OCI-LY1 (cell line): ENCODE measurements at regions not wholly inside any gene's neighbourhood (a gene's known extent, or its start where the extent isn't known, plus 50 kb on each side); places are given as distances from the start of the nearest gene placed in this dataset.

Experiments used
- H2AFZ ChIP-seq: fragments of 200-600 bp; sonication (generic), shearing (Covaris generic); 2 replicates; pipeline ENCODE4 v1.6.0; 2014; ENCODE audit warnings: antibody characterized with exemption, mild to moderate bottlenecking, low read length
- H3F3A ChIP-seq: fragments of 200-600 bp; sonication (generic), shearing (Covaris generic); 2 replicates; pipeline ENCODE4 v1.6.0; 2014; ENCODE audit warnings: mild to moderate bottlenecking, antibody characterized with exemption, low read length, moderate library complexity; ENCODE audit not compliant: insufficient read depth
- H3K27ac ChIP-seq: fragments of 200-600 bp; sonication (generic); 2 replicates; pipeline ENCODE4 v1.5.1; 2014; ENCODE audit warnings: low read length, mixed run types, mild to moderate bottlenecking, low read depth; ENCODE audit not compliant: poor library complexity, severe bottlenecking
- H3K27me3 ChIP-seq: fragments of 200-600 bp; sonication (generic); 2 replicates; pipeline ENCODE4 v1.6.0; 2014; ENCODE audit warnings: antibody characterized with exemption, mild to moderate bottlenecking, low read length, moderate library complexity; ENCODE audit not compliant: insufficient read depth
- H3K36me3 ChIP-seq: fragments of 200-600 bp; sonication (generic); 2 replicates; pipeline ENCODE4 v1.6.1; 2014; ENCODE audit warnings: mild to moderate bottlenecking, antibody characterized with exemption, low read length, moderate library complexity, mixed read lengths; ENCODE audit not compliant: insufficient read depth
- H3K4me1 ChIP-seq: fragments of 200-600 bp; sonication (generic); 2 replicates; pipeline ENCODE4 v1.5.1; 2014; ENCODE audit warnings: mild to moderate bottlenecking, low read length, moderate library complexity; ENCODE audit not compliant: insufficient read depth, severe bottlenecking
- H3K4me2 ChIP-seq: fragments of 200-600 bp; sonication (generic), shearing (Covaris generic); 2 replicates; pipeline ENCODE4 v1.6.1; 2014; ENCODE audit warnings: low read length
- H3K4me3 ChIP-seq: fragments of 200-600 bp; sonication (generic); 2 replicates; pipeline ENCODE4 v1.5.1; 2014; ENCODE audit warnings: low read length, low read depth, mild to moderate bottlenecking, mixed read lengths; ENCODE audit not compliant: poor library complexity, severe bottlenecking
- H3K79me2 ChIP-seq: fragments of 200-600 bp; shearing (Covaris generic); 2 replicates; pipeline ENCODE4 v1.6.1; 2016; ENCODE audit warnings: mixed run types, low read length, mixed read lengths; ENCODE audit not compliant: insufficient read depth
- H3K9ac ChIP-seq: fragments of 200-600 bp; sonication (generic), shearing (Covaris generic); 2 replicates; pipeline ENCODE4 v1.6.1; 2014; ENCODE audit warnings: mild to moderate bottlenecking, low read length, mixed read lengths
- H3K9me2 ChIP-seq: fragments of 200-600 bp; sonication (generic), shearing (Covaris generic); 2 replicates; pipeline ENCODE4 v1.6.1; 2014; ENCODE audit warnings: low read depth, mild to moderate bottlenecking, low read length, mixed read lengths
- H3K9me3 ChIP-seq: fragments of 200-600 bp; shearing (Covaris generic); 2 replicates; pipeline ENCODE4 v1.6.1; 2014; ENCODE audit warnings: low read length, mixed read lengths
- H4K20me1 ChIP-seq: fragments of 200-600 bp; sonication (generic), shearing (Covaris generic); 2 replicates; pipeline ENCODE4 v1.6.0; 2016; ENCODE audit warnings: mild to moderate bottlenecking, low read length; ENCODE audit not compliant: insufficient read depth
- EZH2 ChIP-seq: fragments of 200-600 bp; sonication (generic), shearing (Covaris generic); IDR thresholded peaks from 2 replicates; pipeline ENCODE4 v1.8.0; 2017; ENCODE audit warnings: borderline replicate concordance, mixed run types, mild to moderate bottlenecking, antibody characterized with exemption, low read length, moderate library complexity, mixed read lengths
- TF ChIP-seq, protein P1 (sequence below): fragments of 200-600 bp; sonication (generic), shearing (Covaris generic); IDR thresholded peaks from 2 replicates; pipeline ENCODE4 v1.5.1; 2017; ENCODE audit warnings: mild to moderate bottlenecking, antibody characterized with exemption, low read length, moderate library complexity, mixed read lengths

DNA sequence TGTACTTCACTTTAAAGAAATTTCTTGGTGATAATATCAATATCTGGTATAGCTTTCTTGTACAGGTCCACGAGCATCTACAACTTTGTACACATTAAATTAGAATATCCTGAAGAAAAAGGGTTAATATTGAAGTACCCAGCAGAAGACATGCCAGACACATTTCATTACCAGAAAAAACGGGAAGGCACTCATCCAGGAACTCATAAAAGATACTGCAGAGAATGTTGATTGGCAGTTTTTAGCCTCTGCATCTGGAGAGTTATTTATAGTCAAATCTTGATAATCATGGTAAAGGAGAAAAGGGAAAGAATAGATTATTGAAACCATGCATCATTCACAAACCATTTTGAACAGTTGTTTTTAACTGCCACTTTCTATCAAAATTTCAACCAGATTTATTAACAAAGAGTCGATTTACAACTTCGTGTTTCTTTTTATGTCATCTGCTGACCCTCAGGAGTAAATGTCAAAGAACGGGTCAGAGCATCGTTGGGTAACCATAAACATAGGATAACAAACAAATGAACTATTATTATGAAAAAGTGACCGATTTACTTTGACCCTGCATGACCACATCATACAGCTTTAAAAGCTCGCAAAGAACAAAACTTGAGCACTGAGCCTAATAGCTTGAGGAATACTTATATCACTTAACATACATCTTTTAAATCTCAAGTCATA lies 229.2 kb upstream of the SGK1 start:
- Histone ChIP-seq H3K27me3 (no peaks in the 10 kb centered on the region), H3K79me2 (no peaks in the 10 kb centered on the region), H3K4me2 (no peak overlapping the region), H4K20me1 (no peaks in the 10 kb centered on the region), H3K9ac (no peak overlapping the region), H3K9me3 (no peaks in the 10 kb centered on the region), H3K4me3 (no peak overlapping the region), H3K9me2 (no peaks in the 10 kb centered on the region), H3K27ac (no peak overlapping the region), H3K36me3 (no peaks in the 10 kb centered on the region), H3F3A (no peaks in the 10 kb centered on the region), H3K4me1 (no peaks in the 10 kb centered on the region), H2AFZ (no peak overlapping the region)
- no peak for TF ChIP-seq EZH2
- TF ChIP-seq, protein P1, sequence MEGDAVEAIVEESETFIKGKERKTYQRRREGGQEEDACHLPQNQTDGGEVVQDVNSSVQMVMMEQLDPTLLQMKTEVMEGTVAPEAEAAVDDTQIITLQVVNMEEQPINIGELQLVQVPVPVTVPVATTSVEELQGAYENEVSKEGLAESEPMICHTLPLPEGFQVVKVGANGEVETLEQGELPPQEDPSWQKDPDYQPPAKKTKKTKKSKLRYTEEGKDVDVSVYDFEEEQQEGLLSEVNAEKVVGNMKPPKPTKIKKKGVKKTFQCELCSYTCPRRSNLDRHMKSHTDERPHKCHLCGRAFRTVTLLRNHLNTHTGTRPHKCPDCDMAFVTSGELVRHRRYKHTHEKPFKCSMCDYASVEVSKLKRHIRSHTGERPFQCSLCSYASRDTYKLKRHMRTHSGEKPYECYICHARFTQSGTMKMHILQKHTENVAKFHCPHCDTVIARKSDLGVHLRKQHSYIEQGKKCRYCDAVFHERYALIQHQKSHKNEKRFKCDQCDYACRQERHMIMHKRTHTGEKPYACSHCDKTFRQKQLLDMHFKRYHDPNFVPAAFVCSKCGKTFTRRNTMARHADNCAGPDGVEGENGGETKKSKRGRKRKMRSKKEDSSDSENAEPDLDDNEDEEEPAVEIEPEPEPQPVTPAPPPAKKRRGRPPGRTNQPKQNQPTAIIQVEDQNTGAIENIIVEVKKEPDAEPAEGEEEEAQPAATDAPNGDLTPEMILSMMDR, result no peak

DNA sequence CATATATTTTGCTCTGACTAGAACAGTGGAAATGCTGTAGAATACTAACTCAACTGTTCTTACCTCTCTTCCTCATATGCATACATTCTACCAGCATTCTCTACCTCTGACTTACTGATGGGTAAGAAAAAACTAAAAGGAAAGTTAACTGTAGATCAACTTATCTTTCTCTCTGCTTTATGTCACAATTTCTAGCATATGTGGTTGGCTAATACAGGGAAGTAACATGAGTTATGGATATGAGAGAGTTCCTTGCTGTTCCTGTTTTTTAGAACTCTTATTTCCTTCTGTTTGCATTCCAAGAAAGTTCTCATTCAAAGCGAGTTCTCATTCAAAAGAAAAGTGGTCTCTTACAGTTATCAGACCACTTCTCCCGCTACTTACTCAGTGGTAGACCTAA lies 226.8 kb upstream of the SGK1 start:
- H3K9me3 ChIP-seq, result no peaks in the 10 kb centered on the region

DNA sequence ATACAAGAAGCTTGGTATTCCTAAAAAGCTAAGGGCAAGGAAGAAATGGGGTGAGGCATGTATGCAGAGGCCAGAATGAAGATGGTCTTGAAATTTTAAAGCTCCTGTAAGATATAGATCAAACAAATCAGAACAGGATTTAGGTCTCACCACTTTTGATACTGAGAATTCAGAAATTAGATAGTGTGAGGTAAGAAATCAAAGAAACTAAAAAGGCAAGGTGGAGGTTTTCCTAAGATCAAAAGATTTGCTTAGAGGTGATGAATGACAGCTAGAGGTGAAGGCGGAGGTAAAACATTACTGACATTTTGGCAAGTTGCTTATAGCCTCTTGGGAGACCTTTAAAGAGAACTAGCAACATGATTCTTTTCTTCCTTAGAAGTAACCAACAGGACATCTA lies 225.2 kb upstream of the SGK1 start:
- Histone ChIP-seq H2AFZ (no peak overlapping the region), H3K27ac (no peak overlapping the region), H3K9me2 (no peaks in the 10 kb centered on the region), H3K4me1 (no peaks in the 10 kb centered on the region), H3F3A (no peaks in the 10 kb centered on the region), H3K9ac (no peak overlapping the region), H3K79me2 (no peaks in the 10 kb centered on the region), H3K27me3 (no peaks in the 10 kb centered on the region), H3K4me2 (no peak overlapping the region), H3K4me3 (no peak overlapping the region), H3K9me3 (no peaks in the 10 kb centered on the region), H4K20me1 (no peaks in the 10 kb centered on the region), H3K36me3 (no peaks in the 10 kb centered on the region)
- TF ChIP-seq EZH2, result no peak
- TF ChIP-seq, protein P1, result no peak

More for the DNA sequence above, 226.8 kb upstream of the SGK1 start:
- H3F3A ChIP-seq, result no peaks in the 10 kb centered on the region
- no peaks in the 10 kb centered on the region for H3K36me3 ChIP-seq
- no peaks in the 10 kb centered on the region for H4K20me1 ChIP-seq
- TF ChIP-seq, protein P1, result no peak
- no peak for TF ChIP-seq EZH2
- H3K27me3 ChIP-seq, result no peaks in the 10 kb centered on the region
- no peaks in the 10 kb centered on the region for H3K79me2 ChIP-seq
- H3K9ac ChIP-seq, result no peak overlapping the region
- no peaks in the 10 kb centered on the region for H3K4me1 ChIP-seq
- no peak overlapping the region for H3K4me2 ChIP-seq
- no peak overlapping the region for H3K4me3 ChIP-seq
- H3K9me2 ChIP-seq, result no peaks in the 10 kb centered on the region
- no peak overlapping the region for H2AFZ ChIP-seq
- H3K27ac ChIP-seq, result no peak overlapping the region
